ENCODE measurements at regions not wholly inside any gene's neighbourhood (a gene's known extent, or its start where the extent isn't known, plus 50 kb on each side); places are given as distances from the start of the nearest gene placed in this dataset.

- TF ChIP-seq CTCF (IDR thresholded peaks at IDR 0.05) = peak in 1 of 4 experiments; percentile 21
- no peak for TF ChIP-seq POLR2A (IDR thresholded peaks at IDR 0.05)
- no peak for TF ChIP-seq EP300 (IDR thresholded peaks at IDR 0.05)
Observed at GRCh38 chr1:60765204-60765603, 317.2 kb upstream of the NFIA start.
